Stomach (tissue), 8 donors: ENCODE measurements at regions not wholly inside any gene's neighbourhood (a gene's known extent, or its start where the extent isn't known, plus 50 kb on each side); places are given as distances from the start of the nearest gene placed in this dataset.

Experiments
- DNase-seq, 2 donors: peaks; one replicate each; pipeline versions ENCODE4 v3.0.0 to v3.0.0-alpha.2; 2013 to 2019
- H3K27ac ChIP-seq, 5 donors: fragments of 200-600 bp in 4 of 5; sonication (generic) in 4 of 5; one replicate each; pipeline ENCODE4 v1.5.1; 2013 to 2019; ENCODE audit warnings: mild to moderate bottlenecking in 1 of 5, moderate library complexity in 1 of 5
- H3K27me3 ChIP-seq, 3 donors: fragments of 200-600 bp; sonication (generic); one replicate each; pipeline ENCODE4 v1.5.1; 2017 to 2019; ENCODE audit warnings: mixed run types in 1 of 3
- H3K36me3 ChIP-seq, 4 donors: fragments of 200-600 bp; sonication (generic); 1 replicate in 3 of 4; 2 replicates in 1 of 4; pipeline ENCODE4 v1.5.1; 2016 to 2019
- H3K4me1 ChIP-seq, 4 donors: fragments of 200-600 bp; sonication (generic); one replicate each; pipeline ENCODE4 v1.5.1; 2016 to 2019
- H3K4me3 ChIP-seq, 4 donors: fragments of 200-600 bp; sonication (generic) in 3 of 4; one replicate each; pipeline ENCODE4 v1.5.1; 2016 to 2019; ENCODE audit warnings: mild to moderate bottlenecking in 1 of 4
- H3K9me3 ChIP-seq, 4 donors: fragments of 200-600 bp; sonication (generic); one replicate each; pipeline ENCODE4 v1.5.1; 2016 to 2019
- CTCF ChIP-seq, 7 experiments: fragments of 450-650 bp in 4 of 7; fragments of 200-600 bp in 3 of 7; sonication (generic) in 3 of 7; IDR thresholded peaks; one replicate each; pipeline ENCODE4 v1.5.1; 2016 to 2019; ENCODE audit warnings: antibody characterized with exemption in 7 of 7, control low read depth in 2 of 7, mild to moderate bottlenecking in 1 of 7
- EP300 ChIP-seq: sonication (generic); formaldehyde crosslinking; IDR thresholded peaks from one replicate; pipeline ENCODE4 v1.6.1; 2017; ENCODE audit warnings: antibody characterized with exemption
- POLR2A ChIP-seq, 4 donors: fragments of 450-650 bp; IDR thresholded peaks; one replicate each; pipeline ENCODE4 v1.6.1; 2016; ENCODE audit warnings: antibody characterized with exemption in 4 of 4, control low read depth in 2 of 4, mild to moderate bottlenecking in 1 of 4, moderate library complexity in 1 of 4
- POLR2AphosphoS5 ChIP-seq, 3 donors: sonication (generic); formaldehyde crosslinking; IDR thresholded peaks; one replicate each; pipeline ENCODE4 v1.6.1; 2016; ENCODE audit warnings: antibody characterized with exemption in 3 of 3
- WGBS, 5 donors: extraction: QIAGEN DNeasy Blood & Tissue Kit in 3 of 5; methylation state at CpG; one replicate each; pipeline versions ENCODE4 v1.1.5 to v1.1.7; 2013 to 2018; 5-methylcytosine and 5-hydroxymethylcytosine counted together
- intact Hi-C: fragments of 100-400 bp; cut with DNase I; formaldehyde crosslinking; loops from one replicate; pipeline ENCODE4 v1.15.1; 2023; ENCODE audit warnings: low total_unique reads
- small RNA-seq, 4 donors: library from RNA; depleted of rRNA; stranded (forward); fragments of <200 nt; gene quantifications; one replicate each; pipeline ENCODE3, GENCODE V24; 2016
- donor health status: healthy with polysubstance abuse.
- donor health status: Bipolar disorder and iron deficiency.
- donor health status: healthy.

GRCh38 chr5:129405222-129405621, 54.9 kb upstream of the ADAMTS19 start:
- no peak for DNase-seq
- H3K27ac ChIP-seq, result no peak overlapping the region
- intact Hi-C loops, result no loop called here
- no peaks in the 10 kb centered on the region for H3K36me3 ChIP-seq
- H3K4me1 ChIP-seq, result no peaks in the 10 kb centered on the region
- H3K27me3 ChIP-seq, result no peaks in the 10 kb centered on the region
- WGBS, 5 donors, result 55 to 72% (median 64%) methylated on average over 2 of the region's 2 CpGs
- H3K9me3 ChIP-seq, result no peaks in the 10 kb centered on the region
- no peak overlapping the region for H3K4me3 ChIP-seq
- no peak for TF ChIP-seq POLR2AphosphoS5 (IDR thresholded peaks at IDR 0.05)
- no peak for TF ChIP-seq POLR2A (IDR thresholded peaks at IDR 0.05)
- no peak for TF ChIP-seq CTCF (IDR thresholded peaks at IDR 0.05)
- no peak for TF ChIP-seq EP300

- no peak overlapping the region for H3K4me3 ChIP-seq
- no peaks in the 10 kb centered on the region for H3K4me1 ChIP-seq
- H3K9me3 ChIP-seq, result no peaks in the 10 kb centered on the region
- intact Hi-C loops, result no loop called here
- H3K36me3 ChIP-seq, result no peaks in the 10 kb centered on the region
- no peaks in the 10 kb centered on the region for H3K27me3 ChIP-seq
- no peak overlapping the region for H3K27ac ChIP-seq
- TF ChIP-seq POLR2AphosphoS5 (IDR thresholded peaks at IDR 0.05) (no peak), POLR2A (IDR thresholded peaks at IDR 0.05) (no peak), CTCF (IDR thresholded peaks at IDR 0.05) (no peak), EP300 (no peak)
- DNase-seq, result no peak
Measured at GRCh38 chr5:129406440-129406839, 53.7 kb upstream of the ADAMTS19 start.

Small RNA genes in the stretch of these regions (small RNA-seq; reads per million reads assigned to genes)
- 0 reads per million in 4 donors for gene MIR4460
